ENCODE measurements at regions not wholly inside any gene's neighbourhood (a gene's known extent, or its start where the extent isn't known, plus 50 kb on each side); places are given as distances from the start of the nearest gene placed in this dataset.

- DNase-seq (ENCODE audit: low spot score) = no peak
These were observed 193.9 kb downstream of the FIGN start for GRCh38 chr2:163541943-163542342.

GRCh38 chr2:163541495-163541894 lies 194.3 kb downstream of the FIGN start:
- no peak for DNase-seq (ENCODE audit: low spot score)

GRCh38 chr2:163528640-163529217 lies 207.1 kb downstream of the FIGN start:
- no peak for DNase-seq (ENCODE audit: low spot score)

GRCh38 chr2:163527381-163527780 lies 208.4 kb downstream of the FIGN start:
- no peak for DNase-seq (ENCODE audit: low spot score)

DNA sequence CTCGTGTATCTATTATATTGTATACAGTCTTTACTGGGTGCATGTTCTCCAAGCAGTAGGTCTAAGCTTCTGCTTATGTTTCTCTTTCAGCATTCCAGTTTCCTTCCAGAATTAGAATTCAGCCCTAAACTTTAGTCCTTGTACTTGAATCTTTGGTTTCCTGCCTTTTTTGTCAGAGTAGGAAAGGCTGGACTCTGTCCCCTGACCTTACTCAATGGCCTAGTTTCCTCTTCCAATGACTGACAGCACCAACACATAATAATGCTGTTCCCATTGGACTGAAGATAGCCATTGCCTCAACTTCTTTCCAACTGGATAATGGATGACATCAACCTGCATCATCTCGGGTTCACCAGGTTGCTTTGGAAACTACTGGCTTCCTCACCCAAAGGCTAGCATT lies 217.0 kb downstream of the FIGN start:
- DNase-seq (ENCODE audit: low spot score) = no peak

GRCh38 chr2:163515836-163516235 lies 220.0 kb downstream of the FIGN start:
- DNase-seq (ENCODE audit: low spot score) = no peak

DNA sequence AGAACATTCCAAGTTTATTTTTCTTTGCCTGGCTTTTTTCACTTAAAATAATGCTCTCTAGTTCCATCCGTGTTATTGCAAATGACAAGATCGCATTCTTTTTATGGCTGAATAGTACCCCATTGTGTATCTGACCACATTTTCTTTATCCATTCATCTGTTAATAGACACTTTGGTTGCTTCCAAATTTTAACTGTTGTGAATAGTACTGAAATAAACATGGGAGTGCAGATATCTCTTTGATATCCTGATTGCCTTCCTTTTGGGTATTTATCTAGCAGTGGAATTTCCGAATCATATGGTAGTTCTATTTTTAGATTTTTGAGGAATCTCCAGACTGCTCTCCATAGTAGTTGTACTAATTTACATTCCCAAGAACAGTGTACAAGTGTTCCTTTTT lies 230.5 kb downstream of the FIGN start:
- no peak for DNase-seq (ENCODE audit: low spot score)

GRCh38 chr2:163493359-163494298 lies 242.2 kb downstream of the FIGN start:
- no peak for DNase-seq (ENCODE audit: low spot score)

DNA sequence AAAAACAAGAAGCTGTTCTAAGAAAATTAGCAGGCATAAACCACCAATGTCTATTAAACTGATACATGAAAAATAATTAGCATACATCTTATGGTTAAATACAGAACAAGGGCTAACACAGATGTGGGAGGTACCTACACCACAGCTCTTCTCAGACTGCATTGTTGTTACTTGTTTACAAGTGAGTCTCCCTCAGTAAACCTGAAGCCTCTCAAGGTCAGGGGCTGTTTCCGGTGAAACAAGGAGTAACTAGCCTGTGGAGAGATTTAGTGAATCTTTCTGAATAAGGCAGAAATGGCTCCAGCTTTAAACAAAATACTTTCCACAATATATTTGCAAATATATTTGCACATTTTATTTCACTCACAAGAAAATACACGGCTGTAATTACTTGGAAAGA lies 244.0 kb downstream of the FIGN start:
- DNase-seq (ENCODE audit: low spot score) = no peak

GRCh38 chr2:163490281-163490680 lies 245.5 kb downstream of the FIGN start:
- DNase-seq (ENCODE audit: low spot score) = no peak

DNA sequence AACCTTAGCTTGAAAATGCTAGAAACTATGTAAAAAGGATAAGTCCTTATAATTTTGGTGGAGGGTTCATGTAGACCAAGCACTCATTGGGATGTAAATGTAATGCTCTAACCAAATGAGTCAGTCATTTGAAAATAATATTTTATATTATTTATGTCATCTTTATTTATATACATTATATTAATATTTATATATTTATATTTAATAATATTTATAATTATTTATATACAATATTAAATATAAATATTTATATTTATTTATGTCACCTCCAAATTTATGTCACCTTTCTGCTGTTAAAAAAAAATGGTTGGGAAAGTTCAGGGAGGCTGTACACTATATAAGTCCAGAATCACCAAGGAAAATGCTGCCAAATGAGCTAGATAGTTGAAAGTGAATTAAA lies 254.3 kb downstream of the FIGN start:
- no peak for DNase-seq (ENCODE audit: low spot score)

- DNase-seq (ENCODE audit: low spot score) = no peak
These were observed 256.2 kb downstream of the FIGN start for GRCh38 chr2:163479599-163479998.

GRCh38 chr2:163475815-163476214 lies 260.0 kb downstream of the FIGN start:
- no peak for DNase-seq (ENCODE audit: low spot score)

GRCh38 chr2:163474889-163475288 lies 260.9 kb downstream of the FIGN start:
- no peak for DNase-seq (ENCODE audit: low spot score)

DNA sequence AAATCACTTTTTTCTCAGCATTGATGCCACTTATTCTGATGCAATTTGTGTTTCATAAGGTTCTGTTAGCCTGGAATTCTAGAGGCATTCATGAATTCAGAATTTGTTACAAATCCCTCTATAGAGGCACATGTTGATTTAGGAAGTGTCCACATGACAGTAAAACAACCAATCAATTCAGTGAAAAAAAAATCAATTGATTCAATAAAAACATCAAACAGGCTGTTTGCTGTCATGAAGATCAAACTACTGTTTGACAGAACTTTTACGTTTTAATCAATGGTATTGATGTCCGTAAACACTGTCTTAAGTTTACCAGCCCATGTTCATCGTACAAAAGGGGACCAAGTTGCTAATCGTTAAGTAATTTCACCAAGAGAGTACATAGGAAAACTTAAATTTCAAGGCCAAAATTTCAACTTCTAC lies 261.5 kb downstream of the FIGN start:
- DNase-seq (ENCODE audit: low spot score) = no peak

- peak; percentile 7 for DNase-seq (ENCODE audit: low spot score)
These were observed 263.9 kb downstream of the FIGN start for GRCh38 chr2:163471947-163472346.

DNA sequence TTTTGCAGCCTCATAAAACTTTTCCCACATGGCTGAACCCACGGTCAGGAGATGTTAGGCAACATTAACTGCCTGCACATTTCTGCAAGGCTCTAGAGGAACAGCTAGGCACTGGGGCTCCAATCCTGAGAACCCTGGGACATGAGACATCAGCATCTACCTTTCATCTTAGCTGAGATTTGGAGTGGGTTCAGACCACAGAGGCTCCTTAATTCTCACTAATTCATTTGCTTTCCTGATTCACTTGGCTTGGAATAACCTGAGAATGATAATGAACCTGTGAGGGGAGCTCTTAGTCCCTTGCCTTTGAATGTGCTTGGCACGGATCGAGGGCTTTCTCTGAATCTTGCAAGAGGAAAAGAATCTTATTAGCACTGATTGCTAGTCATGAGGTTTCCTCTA lies 266.2 kb downstream of the FIGN start:
- no peak for DNase-seq (ENCODE audit: low spot score)

DNA sequence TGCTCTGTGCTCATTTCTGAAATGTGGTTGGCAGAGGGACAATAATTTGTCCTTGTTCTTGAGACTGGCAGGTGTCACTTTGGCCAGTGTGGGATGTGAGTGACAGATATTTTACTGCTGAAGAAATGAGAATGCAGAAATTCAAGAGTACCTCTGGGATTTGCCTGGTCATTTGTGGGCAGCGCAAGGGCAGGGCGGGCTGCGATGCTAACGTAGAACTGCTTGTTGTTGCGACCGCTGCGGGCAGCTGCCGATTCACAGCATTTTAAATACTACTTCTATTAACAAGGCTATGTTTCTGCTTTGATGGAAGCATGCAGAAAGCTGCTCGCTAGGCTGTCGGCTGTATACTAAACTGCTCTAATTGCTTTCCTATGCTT lies 268.6 kb downstream of the FIGN start:
- no peak for DNase-seq (ENCODE audit: low spot score)

GRCh38 chr2:163466331-163467250 lies 269.2 kb downstream of the FIGN start:
- no peak for DNase-seq (ENCODE audit: low spot score)

- DNase-seq (ENCODE audit: low spot score) = no peak
These were observed 270.4 kb downstream of the FIGN start for GRCh38 chr2:163465440-163465839.

GRCh38 chr2:163463411-163463810 lies 272.4 kb downstream of the FIGN start:
- no peak for DNase-seq (ENCODE audit: low spot score)

- DNase-seq (ENCODE audit: low spot score) = no peak
These were observed 272.8 kb downstream of the FIGN start for GRCh38 chr2:163462993-163463392.

- no peak for DNase-seq (ENCODE audit: low spot score)
These were observed 275.8 kb downstream of the FIGN start for GRCh38 chr2:163459986-163460385.

Data from GM03348 (cell line).